22Rv1 (cell line): ENCODE measurements at regions not wholly inside any gene's neighbourhood (a gene's known extent, or its start where the extent isn't known, plus 50 kb on each side); places are given as distances from the start of the nearest gene placed in this dataset.

Experiments
- CTCF ChIP-seq: fragments of 450-650 bp; IDR thresholded peaks from 2 replicates; pipeline ENCODE4 v1.5.1; 2017; ENCODE audit warnings: mild to moderate bottlenecking
- ZFX ChIP-seq: fragments of 450-650 bp; IDR thresholded peaks from 2 replicates; pipeline ENCODE4 v1.6.1; 2017; ENCODE audit warnings: antibody characterized with exemption, borderline replicate concordance

GRCh38 chr11:122343210-122343609 is 227.2 kb upstream of the BLID start:
- TF ChIP-seq CTCF (no peak), ZFX (no peak)
